ENCODE measurements at regions not wholly inside any gene's neighbourhood (a gene's known extent, or its start where the extent isn't known, plus 50 kb on each side); places are given as distances from the start of the nearest gene placed in this dataset.

GRCh38 chr5:50967563-50968355, 301.3 kb downstream of the PARP8 start:
- H2BK5ac ChIP-seq (ENCODE audit: low read depth, low read length), result no peak overlapping the region
- ChIA-PET CTCF (ENCODE audit: partially characterized antibody) (interaction anchor here (0.6 to 7.7 kb wide), 10 partner anchors 9 to 1040 kb away, joined by 4 to 113 read pairs (median 6); partner anchors contain the start of gene ISL1), POLR2A (ENCODE audit: partially characterized antibody) (interaction anchor here (1.0 to 2.5 kb wide), 2 partner anchors 420 to 422 kb away, joined by 4 to 8 read pairs; no protein-coding TSS in a partner anchor)
- no peak overlapping the region for H3K14ac ChIP-seq (ENCODE audit: insufficient read length)
- TF ChIP-seq EZH2 (IDR thresholded peaks at IDR 0.05; ENCODE audit: low read depth, low read length, severe bottlenecking) (peak; percentile 20), CBX8 (IDR thresholded peaks at IDR 0.05; ENCODE audit: borderline replicate concordance, low read depth, low read length) (peak; percentile 33; the same call in 1 of the 2 replicates), RNF2 (IDR thresholded peaks at IDR 0.05; ENCODE audit: borderline replicate concordance, low read depth, low read length, missing control alignments, poor library complexity, severe bottlenecking) (peak; percentile 57), SUZ12 (IDR thresholded peaks at IDR 0.05; ENCODE audit: low read length) (peak; percentile 75), USF2 (IDR thresholded peaks at IDR 0.05; ENCODE audit: low read length) (no peak)
- no peak overlapping the region for H3K23ac ChIP-seq (ENCODE audit: insufficient read length)
- H3K4me1 ChIP-seq (replicated peaks in 1 of 4; ENCODE audit: control insufficient read depth in 3 of 4, insufficient read depth in 4 of 4, low read length in 3 of 4), result peaks cover 3 to 26% (median 10%) of the 10 kb centered on the region in 4 experiments; a peak in 6 of 7 replicates
- no peak overlapping the region for H2AFZ ChIP-seq (ENCODE audit: low read length)
- no peaks in the 10 kb centered on the region for H3K36me3 ChIP-seq (ENCODE audit: control insufficient read depth in 2 of 4, insufficient read depth in 4 of 4, low read length in 3 of 4)
- no peaks in the 10 kb centered on the region for H3K79me1 ChIP-seq (ENCODE audit: low read depth, low read length)
- H3K9me3 ChIP-seq (ENCODE audit: insufficient read depth in 2 of 2, low read depth in 1 of 2, low read length in 1 of 2), result no peaks in the 10 kb centered on the region
- H3K27ac ChIP-seq (ENCODE audit: low read depth, low read length), result no peak overlapping the region
- 5% methylated on average over 18 of the region's 22 CpGs; no CpG with 5 or more reads in 1 of the 2 experiments for WGBS, 2 experiments (ENCODE audit: extremely low coverage in 1 of 2, insufficient coverage in 1 of 2, insufficient read length in 1 of 2, insufficient replicate concordance in 2 of 2, low coverage in 1 of 2, low lambda C conversion rate in 2 of 2, missing lambda C conversion rate in 1 of 2)
- no peak overlapping the region for H4K8ac ChIP-seq (ENCODE audit: extremely low read depth, insufficient read depth, low read length)
- H3K79me2 ChIP-seq (ENCODE audit: control insufficient read depth in 1 of 2, insufficient read depth in 2 of 2, low read length in 2 of 2), result no peaks in the 10 kb centered on the region
- H2BK15ac ChIP-seq (ENCODE audit: low read length), result no peak overlapping the region
- peak overlapping the region in 2 of 4 experiments; percentile 53 to 74; a peak in 5 of 8 replicates for H3K4me3 ChIP-seq (ENCODE audit: extremely low read depth in 1 of 4, insufficient read depth in 2 of 4, low read depth in 3 of 4, low read length in 4 of 4)
- no peak for FAIRE-seq
- peak overlapping the region; percentile 94; the same call in 1 of the 2 replicates for H2BK12ac ChIP-seq (ENCODE audit: low read depth, low read length)
- H3K9ac ChIP-seq (replicated peaks in 1 of 4; ENCODE audit: extremely low read depth in 1 of 4, low read depth in 3 of 4, low read length in 3 of 4), result no peak overlapping the region
- peaks cover 2 to 3% of the 10 kb centered on the region in 2 experiments for H4K20me1 ChIP-seq (replicated peaks in 1 of 2; ENCODE audit: control insufficient read depth in 1 of 2, insufficient read depth in 2 of 2, low read length in 2 of 2)
- H3K4me2 ChIP-seq (ENCODE audit: insufficient read depth in 1 of 2, low read depth in 2 of 2, low read length in 2 of 2), result peak overlapping the region; percentile 72 to 88
- H2BK120ac ChIP-seq (replicated peaks; ENCODE audit: low read depth, low read length), result no peak overlapping the region
- H3K4ac ChIP-seq (replicated peaks; ENCODE audit: insufficient read length, low read depth, low read length), result no peak overlapping the region
- H3K23me2 ChIP-seq (ENCODE audit: low read depth, low read length), result peaks cover 8% of the 10 kb centered on the region; the same call in 1 of the 2 replicates
- H3K18ac ChIP-seq (ENCODE audit: extremely low read depth, low read length), result no peak overlapping the region
- no peak overlapping the region for H2AK5ac ChIP-seq (ENCODE audit: low read depth, low read length)
- H4K91ac ChIP-seq (replicated peaks; ENCODE audit: insufficient read length, low read length), result no peak overlapping the region
- peak in 1 of 2 experiments; percentile 60 for DNase-seq (ENCODE audit: low read depth in 1 of 2, low spot score in 2 of 2)
- H4K5ac ChIP-seq (ENCODE audit: insufficient read length, low read depth, low read length), result no peak overlapping the region
- H3K27me3 ChIP-seq (replicated peaks in 1 of 4; ENCODE audit: control insufficient read depth in 3 of 4, extremely low read depth in 1 of 4, insufficient read depth in 3 of 4, low read length in 3 of 4), result peaks cover 50 to 86% (median 73%) of the 10 kb centered on the region in 4 experiments
- no peak overlapping the region for H3K56ac ChIP-seq (replicated peaks; ENCODE audit: insufficient read length, low read depth, low read length)
- no peak overlapping the region for H2BK20ac ChIP-seq (ENCODE audit: low read length)

Data from H1 (cell line).